Subcutaneous abdominal adipose tissue (tissue), 5 donors: ENCODE measurements at regions not wholly inside any gene's neighbourhood (a gene's known extent, or its start where the extent isn't known, plus 50 kb on each side); places are given as distances from the start of the nearest gene placed in this dataset.
"Not testable (repeated sequence)": the region's sequence is repeated elsewhere in the genome, so short reads cannot be mapped to it uniquely, and the experiment has no call there.

Source experiments
- H3K27ac ChIP-seq: one replicate; pipeline ENCODE4 v1.7.0; 2013; ENCODE audit warnings: low read depth, mild to moderate bottlenecking, inconsistent platforms, low read length, moderate library complexity
- H3K27me3 ChIP-seq, 5 donors: one replicate each; pipeline ENCODE4 v1.7.0; 2013; ENCODE audit warnings: low read length in 5 of 5, inconsistent platforms in 1 of 5; ENCODE audit not compliant: control insufficient read depth in 5 of 5, insufficient read depth in 4 of 5
- H3K36me3 ChIP-seq, 5 donors: one replicate each; pipeline ENCODE4 v1.7.0; 2013; ENCODE audit warnings: low read length in 5 of 5; ENCODE audit not compliant: control insufficient read depth in 5 of 5, insufficient read depth in 5 of 5
- H3K4me1 ChIP-seq, 5 donors: one replicate each; pipeline ENCODE4 v1.7.0; 2013; ENCODE audit warnings: low read length in 5 of 5, mild to moderate bottlenecking in 3 of 5, moderate library complexity in 1 of 5; ENCODE audit not compliant: control insufficient read depth in 5 of 5, insufficient read depth in 5 of 5
- H3K4me3 ChIP-seq, 5 donors: one replicate each; pipeline ENCODE4 v1.7.0; 2013; ENCODE audit warnings: low read length in 5 of 5, low read depth in 1 of 5
- H3K9ac ChIP-seq, 5 donors: one replicate each; pipeline ENCODE4 v1.7.0; 2013; ENCODE audit warnings: low read length in 5 of 5, mild to moderate bottlenecking in 4 of 5, moderate library complexity in 3 of 5
- H3K9me3 ChIP-seq, 5 donors: one replicate each; pipeline ENCODE4 v1.7.0; 2013; ENCODE audit warnings: low read length in 5 of 5; ENCODE audit not compliant: control insufficient read depth in 5 of 5
- donor health status: healthy.
- donor health status: healthy.
- donor health status: healthy.
- donor health status: healthy.
- donor health status: healthy.

- no peaks in the 10 kb centered on the region for H3K27me3 ChIP-seq
- H3K4me3 ChIP-seq: no peak overlapping the region
- H3K9me3 ChIP-seq: peaks cover 0 to 4% (median 3%) of the 10 kb centered on the region in 5 donors
- H3K36me3 ChIP-seq: no peaks in the 10 kb centered on the region
- no peak overlapping the region for H3K9ac ChIP-seq
- H3K27ac ChIP-seq: no peak overlapping the region
- peaks cover 0 to 8% (median 2%) of the 10 kb centered on the region in 5 donors for H3K4me1 ChIP-seq
Observed at GRCh38 chr6:15106958-15107643, 138.8 kb upstream of the JARID2 start.

- Histone ChIP-seq H3K36me3 (no peaks in the 10 kb centered on the region), H3K27ac (no peak overlapping the region), H3K4me3 (no peak overlapping the region), H3K9me3 (peaks cover 0 to 4% (median 3%) of the 10 kb centered on the region in 5 donors), H3K27me3 (no peaks in the 10 kb centered on the region), H3K9ac (no peak overlapping the region), H3K4me1 (peaks cover 0 to 8% (median 2%) of the 10 kb centered on the region in 5 donors)
Observed at GRCh38 chr6:15107644-15108382, 138.1 kb upstream of the JARID2 start.

DNA sequence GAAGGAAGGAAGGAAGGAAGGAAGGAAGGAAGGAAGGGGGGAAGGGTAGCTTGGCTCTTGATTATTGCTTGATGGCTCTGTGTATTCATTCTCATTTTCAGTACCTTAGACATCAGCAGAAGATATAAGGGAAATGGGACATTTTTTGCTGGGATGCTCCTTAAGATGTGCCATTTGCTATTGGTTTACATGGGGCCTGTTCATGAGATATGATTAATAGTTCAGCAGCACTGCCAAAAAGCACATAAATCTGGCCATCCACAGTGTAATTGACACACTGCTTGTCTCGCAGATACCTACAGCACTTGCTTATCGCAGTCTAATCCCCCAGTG, 137.5 kb upstream of the JARID2 start:
- H3K36me3 ChIP-seq: no peaks in the 10 kb centered on the region
- no peak overlapping the region for H3K9ac ChIP-seq
- H3K4me3 ChIP-seq: no peak overlapping the region
- peaks cover 0 to 8% (median 2%) of the 10 kb centered on the region in 5 donors for H3K4me1 ChIP-seq
- H3K9me3 ChIP-seq: peaks cover 0 to 4% (median 3%) of the 10 kb centered on the region in 5 donors
- H3K27ac ChIP-seq: no peak overlapping the region
- H3K27me3 ChIP-seq: no peaks in the 10 kb centered on the region

DNA sequence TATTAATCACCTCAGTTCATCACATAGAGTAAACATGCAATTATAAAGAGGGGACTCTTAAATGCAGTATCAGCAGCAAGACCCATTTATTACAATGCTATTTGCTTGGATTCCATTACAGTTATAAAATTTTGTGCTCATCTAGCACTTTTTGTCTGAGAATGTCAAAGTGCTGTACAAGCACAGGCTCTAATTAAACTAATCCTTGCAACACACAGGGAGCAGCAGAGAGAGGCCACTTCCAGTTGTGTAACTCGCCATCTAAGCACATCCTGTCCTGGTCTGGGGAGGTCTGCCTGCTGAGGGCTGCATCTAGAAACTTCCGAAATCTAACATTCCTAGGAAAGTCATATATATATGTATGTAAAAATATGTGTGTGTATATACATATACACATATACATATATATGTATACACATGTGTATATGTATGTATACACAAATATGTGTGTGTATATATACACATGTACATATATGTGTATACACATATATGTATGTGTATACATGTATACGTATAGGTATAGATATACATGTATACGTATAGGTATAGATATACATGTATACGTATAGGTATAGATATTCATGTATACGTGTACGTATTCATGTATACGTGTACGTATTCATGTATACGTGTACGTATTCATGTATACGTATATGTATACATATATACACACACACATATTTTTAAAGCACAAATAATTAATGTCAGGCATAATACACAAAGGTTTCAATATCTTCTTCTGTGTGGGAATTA, 136.4 kb upstream of the JARID2 start:
- Histone ChIP-seq H3K4me3 (no peak overlapping the region), H3K9ac (no peak overlapping the region), H3K9me3 (peaks cover 0 to 4% (median 3%) of the 10 kb centered on the region in 5 donors), H3K27ac (no peak overlapping the region), H3K4me1 (peaks cover 0 to 8% (median 2%) of the 10 kb centered on the region in 5 donors), H3K27me3 (no peaks in the 10 kb centered on the region), H3K36me3 (no peaks in the 10 kb centered on the region)

- Histone ChIP-seq H3K9ac (no peak overlapping the region), H3K36me3 (no peaks in the 10 kb centered on the region)
Observed at GRCh38 chr6:15110726-15111354, 135.0 kb upstream of the JARID2 start.

GRCh38 chr6:15111576-15111975, 134.3 kb upstream of the JARID2 start:
- not testable (repeated sequence) for H3K27ac ChIP-seq, H3K27me3 ChIP-seq, H3K36me3 ChIP-seq, H3K4me3 ChIP-seq, H3K9me3 ChIP-seq, H3K9ac ChIP-seq, H3K4me1 ChIP-seq

More at GRCh38 chr6:15110726-15111354, 135.0 kb upstream of the JARID2 start:
- H3K9me3 ChIP-seq: no peaks in the 10 kb centered on the region
- no peak overlapping the region for H3K4me3 ChIP-seq
- no peaks in the 10 kb centered on the region for H3K27me3 ChIP-seq
- peaks cover 0 to 9% (median 7%) of the 10 kb centered on the region in 5 donors for H3K4me1 ChIP-seq
- H3K27ac ChIP-seq: no peak overlapping the region

DNA sequence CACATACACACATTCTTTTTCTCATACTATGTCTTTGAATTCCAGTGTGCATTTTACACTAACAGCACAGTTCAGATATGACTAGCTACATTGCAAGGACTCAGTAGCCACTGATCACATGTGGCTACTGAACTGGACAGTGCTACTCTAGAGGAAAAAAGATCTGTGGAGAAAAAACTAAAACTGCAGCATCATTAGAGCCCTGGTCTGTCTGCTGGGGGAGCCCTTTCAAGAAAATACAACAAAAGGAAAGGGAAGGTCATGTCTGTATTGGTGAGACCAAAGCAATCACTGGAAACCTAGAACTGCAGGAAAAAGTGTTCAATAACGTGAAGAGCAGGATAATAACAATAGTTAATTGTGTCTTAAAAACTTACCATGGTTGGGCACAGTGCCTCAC, 132.3 kb upstream of the JARID2 start:
- Histone ChIP-seq H3K36me3 (no peaks in the 10 kb centered on the region), H3K27ac (no peak overlapping the region), H3K4me1 (peaks cover 0 to 8% (median 7%) of the 10 kb centered on the region in 5 donors), H3K4me3 (no peak overlapping the region), H3K9me3 (no peaks in the 10 kb centered on the region), H3K27me3 (no peaks in the 10 kb centered on the region), H3K9ac (no peak overlapping the region)

DNA sequence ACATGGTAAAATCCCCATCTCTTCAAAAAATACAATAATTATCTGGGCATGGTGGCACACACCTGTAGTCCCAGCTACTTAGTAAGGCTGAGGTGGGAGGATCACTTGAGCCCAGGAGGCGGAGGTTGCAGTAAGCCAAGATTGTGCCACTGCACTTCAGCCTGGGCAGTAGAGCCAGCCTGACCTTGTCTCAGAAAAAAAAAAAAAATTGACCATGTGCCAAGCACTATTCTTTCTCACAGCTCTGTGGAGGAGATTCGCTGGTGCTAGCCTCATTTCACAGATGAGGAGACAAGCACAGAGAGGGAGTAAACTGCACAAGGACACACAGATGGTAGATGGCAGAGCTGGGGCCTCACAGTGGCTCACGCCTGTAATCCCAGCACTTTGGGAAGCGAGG, 131.8 kb upstream of the JARID2 start:
- no peaks in the 10 kb centered on the region for H3K36me3 ChIP-seq
- peaks cover 0 to 7% (median 4%) of the 10 kb centered on the region in 5 donors for H3K4me1 ChIP-seq
- H3K9ac ChIP-seq: no peak overlapping the region
- no peaks in the 10 kb centered on the region for H3K27me3 ChIP-seq
- H3K9me3 ChIP-seq: no peaks in the 10 kb centered on the region
- no peak overlapping the region for H3K27ac ChIP-seq
- H3K4me3 ChIP-seq: no peak overlapping the region

DNA sequence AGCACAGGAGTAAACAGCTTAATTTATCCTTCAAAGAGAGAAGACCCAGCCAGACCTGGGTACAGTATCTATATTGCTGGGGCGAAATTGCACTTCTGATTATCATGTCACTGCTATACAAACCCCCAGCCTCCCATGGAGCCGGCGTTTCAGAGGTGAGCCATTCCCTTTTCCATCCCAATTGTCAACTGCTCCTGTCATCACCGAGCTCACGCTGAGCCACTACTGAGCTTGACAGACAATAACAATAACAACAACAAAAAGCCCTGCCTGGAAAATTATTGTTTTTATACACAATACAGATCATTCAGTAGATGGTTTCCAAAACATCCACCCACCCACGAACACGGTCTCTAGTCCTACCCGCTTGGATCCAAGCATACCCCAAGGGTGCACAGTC, 129.0 kb upstream of the JARID2 start:
- Histone ChIP-seq H3K27ac (no peak overlapping the region), H3K4me1 (peaks cover 0 to 5% (median 4%) of the 10 kb centered on the region in 5 donors), H3K9me3 (no peaks in the 10 kb centered on the region), H3K36me3 (no peaks in the 10 kb centered on the region), H3K4me3 (no peak overlapping the region), H3K27me3 (no peaks in the 10 kb centered on the region), H3K9ac (no peak overlapping the region)
